ENCODE measurements at regions not wholly inside any gene's neighbourhood (a gene's known extent, or its start where the extent isn't known, plus 50 kb on each side); places are given as distances from the start of the nearest gene placed in this dataset.

DNA sequence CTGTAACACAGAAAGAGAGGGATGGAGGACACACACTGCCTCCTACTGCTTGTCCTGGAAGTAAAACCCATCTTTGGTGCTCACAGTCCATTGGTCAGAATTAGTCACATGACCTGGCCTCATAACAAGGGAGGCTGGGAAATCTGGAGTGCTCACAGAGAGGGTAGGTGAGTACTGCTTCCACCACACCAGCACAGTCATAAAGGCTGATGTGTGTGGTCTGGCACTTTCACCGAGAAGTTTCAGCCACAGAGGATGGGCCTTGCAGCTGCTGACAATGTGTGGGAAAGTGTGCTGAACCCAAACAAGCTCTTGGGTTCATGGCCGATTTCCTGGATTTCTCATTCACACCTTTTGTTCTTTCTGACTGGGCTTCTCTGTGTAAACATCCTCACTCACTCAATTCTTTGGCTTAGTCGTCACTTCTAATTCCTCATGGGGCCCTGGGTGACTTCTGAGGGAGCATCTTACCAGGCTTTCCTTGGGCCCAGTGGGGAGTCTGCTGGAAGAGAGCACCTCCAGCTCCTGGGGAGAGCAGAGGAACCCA lies 100.7 kb downstream of the ASB7 start:
- peak; percentile 34 for DNase-seq

DNA sequence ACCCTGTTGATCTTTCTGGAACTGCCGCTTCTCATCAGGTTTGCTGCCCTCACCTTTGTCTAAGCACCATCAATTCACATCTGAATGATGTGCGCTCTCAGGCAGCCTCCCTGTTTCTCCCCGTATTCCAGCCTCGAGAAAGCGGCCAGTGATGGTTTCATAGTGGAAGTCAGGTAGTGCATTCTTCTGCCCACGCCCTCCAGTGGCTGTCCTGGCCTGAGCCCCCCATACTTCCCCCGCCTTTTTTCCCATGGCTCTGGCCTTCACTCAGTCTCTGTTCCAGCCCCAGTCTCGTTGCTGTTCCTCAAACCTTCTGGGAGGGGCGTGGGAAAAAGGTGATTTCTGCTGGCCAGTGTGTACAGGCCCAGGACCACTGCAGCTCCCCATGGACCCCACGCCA lies 101.3 kb downstream of the ASB7 start:
- no peak for DNase-seq

DNA sequence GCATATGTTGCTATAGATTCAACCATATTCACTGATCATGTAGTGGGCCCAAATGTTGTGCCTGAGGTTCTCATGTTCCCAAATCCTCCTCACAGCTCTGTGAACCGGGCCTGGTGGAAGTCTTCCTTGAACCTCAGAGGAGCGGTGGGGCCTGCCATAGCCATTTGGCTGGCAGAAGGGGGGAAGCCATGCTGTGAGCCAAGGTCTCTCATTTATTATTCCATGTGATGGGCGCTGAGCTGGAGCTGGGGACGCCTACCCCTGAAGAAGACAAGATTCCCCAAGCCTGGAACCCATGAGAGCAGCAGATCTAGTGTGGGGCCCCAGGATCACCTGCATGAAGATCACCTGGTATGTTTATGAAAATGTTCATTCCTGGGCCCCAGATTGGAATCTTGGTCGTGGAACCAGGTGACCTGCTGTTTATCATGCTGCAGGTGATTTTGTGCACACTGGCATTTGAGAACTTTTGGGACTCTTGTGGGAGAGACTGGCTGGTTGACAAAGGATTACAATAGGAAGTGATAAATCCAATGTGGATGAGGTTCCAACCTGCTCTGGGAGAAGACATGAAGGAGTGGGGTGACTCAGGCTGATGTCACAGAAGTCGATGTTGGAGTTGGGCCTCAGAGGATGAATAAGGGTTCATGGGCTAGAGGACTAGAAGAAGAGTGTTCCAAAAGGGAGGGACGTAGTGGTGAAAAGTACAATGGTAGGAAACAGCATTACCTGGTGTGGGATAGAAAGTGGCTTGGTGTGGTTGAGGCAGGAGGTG lies 102.1 kb downstream of the ASB7 start:
- peak; percentile 87 for DNase-seq

DNA sequence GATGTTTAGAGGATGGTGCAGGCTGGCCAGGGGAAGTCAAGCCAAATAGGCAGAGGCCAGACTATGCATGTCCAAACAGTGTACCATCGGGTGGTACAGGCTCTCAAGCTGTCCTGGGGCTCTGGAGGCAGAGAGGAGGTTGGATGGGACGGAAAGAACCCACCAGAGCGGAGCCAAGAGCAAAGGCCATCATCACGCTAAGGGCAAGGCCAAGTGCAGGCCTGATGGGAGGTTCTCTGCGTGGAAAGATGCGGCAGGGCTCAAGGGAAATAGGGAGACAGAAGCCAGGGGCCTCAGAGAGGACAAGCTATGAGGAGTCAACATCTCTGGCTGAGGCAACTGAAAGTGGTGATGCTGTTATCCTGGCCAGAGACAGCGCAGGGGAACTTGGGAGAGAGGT lies 102.7 kb downstream of the ASB7 start:
- no peak for DNase-seq

DNA sequence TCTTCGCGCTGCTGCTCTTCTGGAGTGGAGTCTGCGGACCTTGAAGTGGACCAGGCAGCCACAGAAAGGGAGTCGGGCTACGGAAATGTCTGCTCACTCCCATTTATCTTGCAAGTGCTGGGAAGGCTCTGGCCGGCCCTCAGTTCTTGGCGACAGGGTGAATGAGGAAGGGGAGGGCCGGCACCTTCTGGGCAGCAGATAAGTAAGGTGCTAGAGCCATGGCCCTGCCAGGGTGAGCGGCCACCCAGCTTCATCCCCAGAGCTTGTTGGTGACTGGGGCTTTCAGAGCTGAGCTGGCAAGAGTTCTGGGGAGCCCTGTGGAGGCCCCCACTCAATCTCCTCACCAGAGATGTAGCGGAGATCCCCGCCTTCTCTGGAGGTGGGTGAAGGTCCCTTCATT lies 103.5 kb downstream of the ASB7 start:
- no peak for DNase-seq

DNA sequence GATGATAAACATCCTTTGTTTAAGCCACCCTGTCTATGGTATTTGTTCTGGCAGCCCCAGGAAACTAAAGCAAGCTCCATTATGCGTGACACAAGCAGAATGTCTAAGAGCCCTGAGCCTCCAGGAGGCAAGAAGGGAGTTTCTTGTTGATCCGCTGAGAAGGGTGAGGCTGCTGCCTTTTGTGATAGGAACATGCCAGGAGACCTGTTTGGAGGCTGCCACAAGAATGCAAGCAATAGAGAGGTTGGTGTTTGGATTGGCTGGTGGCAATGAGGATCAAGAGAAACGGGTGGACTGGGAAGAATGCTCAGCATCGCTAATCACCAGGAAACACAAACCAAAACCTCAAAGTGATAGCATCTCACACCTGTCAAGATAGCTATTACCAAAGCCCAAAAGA lies 104.8 kb downstream of the ASB7 start:
- peak; percentile 100 for DNase-seq

DNA sequence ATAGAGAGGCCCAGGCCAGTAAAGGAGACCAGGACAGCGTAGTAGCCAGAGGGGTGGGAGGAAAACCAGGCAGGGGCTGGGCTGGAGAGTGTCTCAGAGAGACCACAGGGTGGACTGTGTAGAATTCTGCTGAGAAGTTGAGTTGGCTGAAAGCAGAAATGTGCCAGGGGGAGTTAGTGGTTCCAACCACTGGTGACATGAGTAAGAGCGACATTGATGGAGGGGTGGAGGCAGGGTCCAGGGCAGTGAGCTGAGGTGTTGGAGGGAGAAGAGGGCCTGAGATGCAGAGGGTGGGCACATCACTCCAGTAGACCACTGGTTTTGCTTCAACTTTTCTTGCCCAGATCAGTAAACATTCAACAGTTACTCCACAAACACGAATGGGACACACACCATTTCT lies 106.5 kb downstream of the ASB7 start:
- DNase-seq, result no peak

DNA sequence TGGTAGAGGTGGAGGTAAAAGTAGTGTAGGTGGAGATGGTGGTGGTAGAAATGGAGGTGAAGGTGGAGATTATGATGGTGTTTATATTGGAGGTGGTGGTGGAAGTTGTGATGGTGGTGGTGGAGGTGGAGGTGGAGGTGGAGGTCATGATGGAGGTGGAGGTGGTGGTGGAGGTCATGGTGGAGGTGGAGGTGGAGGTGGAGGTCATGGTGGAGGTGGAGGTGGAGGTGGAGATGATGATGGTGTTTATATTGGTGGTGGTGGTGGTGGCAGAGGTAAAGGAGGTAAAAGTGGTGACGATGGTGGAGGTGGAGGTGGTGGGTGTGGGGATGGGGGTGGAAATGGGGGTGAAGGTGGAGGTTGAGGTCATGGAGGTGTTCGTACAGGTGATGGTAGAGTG lies 107.8 kb downstream of the ASB7 start:
- DNase-seq, result no peak

DNA sequence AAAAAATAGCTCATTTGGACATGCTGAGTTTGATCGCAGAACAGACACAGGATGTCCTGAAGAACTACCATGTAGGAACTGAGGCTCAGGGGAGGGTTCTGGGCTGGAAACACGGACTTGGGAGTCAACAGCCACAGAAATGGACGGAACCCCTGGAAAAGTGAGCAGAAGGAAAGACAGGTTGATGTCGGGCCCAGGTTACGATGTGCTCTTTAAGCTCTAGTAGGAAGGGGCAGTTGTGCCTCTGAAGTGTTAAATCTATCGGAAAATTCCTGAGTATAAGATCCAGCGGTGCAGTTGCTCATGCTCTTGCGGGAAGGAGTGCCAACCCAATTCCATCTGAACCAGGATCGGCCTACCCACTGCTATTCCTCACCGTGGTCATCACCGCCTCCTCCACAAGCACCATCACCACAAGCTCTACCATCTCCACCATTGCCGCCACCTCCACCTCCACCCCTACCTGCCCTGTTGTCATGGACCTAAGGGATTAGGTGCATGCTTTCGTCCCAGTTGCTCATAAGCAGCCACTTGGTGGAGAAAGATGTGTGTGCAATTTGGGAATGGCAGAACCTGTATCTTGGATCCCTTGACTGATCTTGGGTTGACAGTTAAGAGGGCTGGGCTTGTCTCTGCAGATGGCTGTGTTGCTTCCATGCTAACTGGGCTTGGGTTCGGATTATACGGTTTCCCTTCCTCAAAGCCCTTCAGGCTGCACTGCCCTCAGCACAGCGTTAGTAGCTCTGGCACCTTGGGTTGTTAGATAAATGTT lies 108.5 kb downstream of the ASB7 start:
- DNase-seq, result no peak

DNA sequence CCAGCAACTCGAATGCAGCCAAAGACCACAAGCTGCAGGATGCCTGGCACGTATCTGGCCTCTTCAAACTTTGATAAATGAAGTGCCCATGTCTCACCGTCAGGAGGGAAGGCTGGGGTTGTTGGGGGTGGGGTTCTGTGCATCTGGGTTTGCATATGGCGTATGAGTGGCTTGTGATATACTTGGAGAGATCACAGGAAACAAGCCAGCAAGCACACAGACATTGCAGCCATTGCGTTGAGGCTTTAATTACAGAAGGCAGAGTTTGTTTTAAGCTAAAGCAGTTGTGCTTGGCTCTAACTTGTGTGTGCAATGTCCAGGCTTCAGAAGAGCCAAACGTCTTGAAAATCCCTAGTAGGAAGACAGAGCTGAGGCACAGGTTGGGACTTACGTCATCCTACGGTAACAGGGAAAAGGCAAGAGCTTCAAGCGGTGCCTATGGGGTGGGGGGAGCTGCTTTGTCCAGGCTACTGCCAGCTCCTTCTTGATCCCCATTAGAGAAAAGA lies 109.2 kb downstream of the ASB7 start:
- DNase-seq, result peak; percentile 63

DNA sequence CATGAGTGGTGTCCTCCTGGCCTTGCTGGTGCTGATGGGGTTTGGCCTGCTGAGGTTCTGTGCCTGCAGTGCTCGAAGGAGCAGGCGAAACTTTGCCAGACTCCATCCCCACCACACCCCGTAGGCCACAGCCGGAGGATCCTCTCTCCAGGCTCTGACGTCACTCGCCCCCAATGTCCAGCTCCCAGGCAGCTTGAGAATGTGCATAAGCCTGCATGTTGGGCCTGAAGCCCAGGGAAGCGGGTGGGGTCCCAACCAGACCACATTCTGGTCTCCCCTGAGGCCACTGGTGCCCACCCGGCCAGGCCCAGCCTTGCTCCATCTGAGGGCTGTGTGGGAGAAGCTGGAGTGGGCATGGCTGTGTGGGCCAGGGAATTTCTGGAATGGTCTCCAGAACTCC lies 109.8 kb downstream of the ASB7 start:
- peak; percentile 96 for DNase-seq

DNA sequence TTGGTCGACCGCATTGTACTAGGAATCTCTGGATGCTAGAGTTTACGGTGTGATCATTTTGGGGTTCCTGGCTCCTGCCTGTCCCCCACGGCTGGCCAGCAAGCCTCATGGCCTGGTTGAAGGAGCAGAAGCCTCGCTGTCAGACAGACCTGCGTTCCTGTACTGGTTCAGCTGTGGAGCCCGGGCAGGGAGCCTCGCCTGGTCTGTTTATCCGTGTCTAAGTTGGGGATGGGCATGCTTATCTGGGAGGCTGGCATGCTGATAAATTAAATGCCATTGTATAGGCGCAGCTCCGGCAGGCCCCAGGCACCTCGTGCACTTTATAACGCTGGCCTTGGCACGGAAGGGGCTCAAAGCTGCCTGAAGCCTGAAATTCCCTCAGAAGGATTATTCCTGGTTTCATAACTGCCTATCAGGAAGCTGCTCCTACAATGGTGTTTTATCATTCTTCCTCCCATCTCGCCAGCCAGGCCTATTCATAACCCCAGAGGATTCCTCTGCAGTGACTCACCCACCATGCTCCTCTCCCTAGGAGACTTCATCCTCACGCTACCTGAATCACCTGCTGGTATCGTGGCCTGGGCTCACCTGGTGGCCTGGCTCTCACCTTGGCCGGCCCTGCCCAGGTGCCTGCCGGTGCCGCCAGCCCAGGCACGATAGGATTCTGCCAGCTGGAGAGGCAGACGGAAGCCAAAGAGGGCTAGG lies 110.9 kb downstream of the ASB7 start:
- DNase-seq, result peak; percentile 100

DNA sequence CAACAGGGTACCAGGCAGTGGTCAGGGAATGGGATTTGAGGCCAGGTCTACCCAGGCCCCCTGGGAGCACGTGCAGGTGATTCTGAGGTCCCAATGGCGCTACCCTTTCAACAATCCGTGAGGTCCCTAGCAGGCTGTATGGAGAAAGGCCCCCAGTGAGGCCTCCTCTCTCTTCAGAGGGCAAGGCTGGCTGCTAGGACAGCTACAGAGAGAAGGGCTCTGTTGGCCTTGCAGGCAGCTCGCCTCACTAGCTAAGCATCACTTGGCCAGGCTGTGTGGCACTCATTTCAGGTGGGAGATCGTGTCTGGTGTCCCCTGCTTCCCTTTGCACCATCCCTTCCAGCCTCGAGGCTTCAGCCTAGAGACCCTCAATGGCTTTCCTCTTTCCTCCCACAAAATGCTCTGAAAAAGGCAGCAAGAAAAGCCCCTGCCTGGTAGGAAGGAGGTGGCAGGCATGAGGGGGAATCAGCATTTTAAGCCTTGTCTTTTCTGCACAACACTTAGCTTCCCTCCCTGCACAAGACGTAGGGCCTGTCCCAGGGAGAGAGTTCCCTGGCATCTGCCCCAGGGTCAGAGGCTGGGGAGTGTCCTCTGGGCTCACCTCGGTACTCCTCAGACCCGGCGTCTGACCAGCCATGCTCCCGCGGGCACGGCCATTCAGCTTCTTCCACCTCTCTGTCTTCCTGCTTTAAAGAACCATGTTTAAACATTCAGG lies 111.8 kb downstream of the ASB7 start:
- no peak for DNase-seq

DNA sequence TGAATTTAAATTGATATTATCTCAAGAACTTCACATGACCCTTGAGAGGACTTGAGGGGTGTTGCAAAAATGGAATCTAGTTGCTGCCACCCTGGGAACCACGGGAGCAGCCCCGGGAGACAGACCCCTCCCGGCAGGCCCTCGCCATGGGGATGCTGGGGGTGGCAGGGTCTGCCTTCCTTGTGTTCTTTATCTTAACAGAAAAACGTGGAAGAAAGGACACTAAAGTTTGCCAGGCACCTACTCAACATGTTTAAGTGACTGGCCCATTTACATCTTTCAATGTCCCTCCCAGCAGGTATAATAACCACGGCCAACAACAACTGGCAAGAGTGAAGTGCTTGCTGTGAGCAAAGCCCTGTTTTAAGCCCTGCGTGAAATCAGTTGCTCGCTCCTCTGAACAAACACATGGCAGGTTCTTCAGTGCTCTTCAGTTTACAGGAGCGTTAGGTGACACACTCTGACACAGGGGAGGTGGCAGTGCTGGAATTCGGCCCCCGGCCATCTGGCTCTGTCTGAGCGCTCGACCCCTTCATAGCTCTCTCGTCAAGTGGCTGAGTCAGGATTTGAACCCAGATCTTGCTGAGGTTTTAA lies 112.5 kb downstream of the ASB7 start:
- DNase-seq, result no peak

DNA sequence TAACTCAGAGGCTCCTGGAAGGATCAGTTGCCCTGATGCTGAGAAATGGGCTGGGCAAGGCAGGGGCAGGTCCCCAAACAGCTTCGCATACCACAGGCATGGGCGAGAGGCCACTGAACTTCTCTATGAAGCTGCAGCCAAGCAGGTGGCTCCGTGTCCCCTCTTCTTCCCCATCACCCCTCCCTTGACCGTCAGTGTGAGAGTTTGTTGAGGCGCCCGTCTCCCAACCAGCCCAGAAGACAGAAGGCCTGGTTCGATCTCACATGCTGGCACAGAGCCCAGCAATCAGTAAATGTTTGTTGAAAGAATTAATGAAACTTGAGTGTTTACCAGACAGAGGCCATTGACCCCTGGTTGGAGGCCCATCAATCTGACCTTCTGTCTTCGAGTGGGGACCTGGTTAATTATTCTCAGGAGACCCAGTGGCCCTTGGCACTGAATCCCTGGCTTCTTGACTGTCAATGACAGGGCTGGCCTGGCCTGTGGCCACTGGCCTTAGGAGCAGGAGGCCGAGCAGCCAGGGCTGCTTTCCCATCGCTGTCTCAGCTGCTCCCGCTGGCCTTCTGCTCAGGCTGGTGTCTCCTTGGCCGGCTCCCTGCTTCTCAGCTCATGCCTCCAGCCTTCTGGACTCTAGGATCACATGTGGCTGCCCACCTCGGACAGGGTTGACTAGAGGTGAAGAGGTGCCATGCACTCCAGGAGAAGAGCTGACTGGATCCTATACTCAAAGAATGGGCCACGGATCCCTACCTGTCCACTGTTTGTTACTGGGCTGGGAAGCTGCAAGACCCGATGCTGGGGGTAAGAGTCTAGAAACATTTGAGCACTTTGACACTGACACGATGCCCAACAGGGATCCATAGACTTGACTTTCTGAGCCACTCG lies 113.4 kb downstream of the ASB7 start:
- no peak for DNase-seq

DNA sequence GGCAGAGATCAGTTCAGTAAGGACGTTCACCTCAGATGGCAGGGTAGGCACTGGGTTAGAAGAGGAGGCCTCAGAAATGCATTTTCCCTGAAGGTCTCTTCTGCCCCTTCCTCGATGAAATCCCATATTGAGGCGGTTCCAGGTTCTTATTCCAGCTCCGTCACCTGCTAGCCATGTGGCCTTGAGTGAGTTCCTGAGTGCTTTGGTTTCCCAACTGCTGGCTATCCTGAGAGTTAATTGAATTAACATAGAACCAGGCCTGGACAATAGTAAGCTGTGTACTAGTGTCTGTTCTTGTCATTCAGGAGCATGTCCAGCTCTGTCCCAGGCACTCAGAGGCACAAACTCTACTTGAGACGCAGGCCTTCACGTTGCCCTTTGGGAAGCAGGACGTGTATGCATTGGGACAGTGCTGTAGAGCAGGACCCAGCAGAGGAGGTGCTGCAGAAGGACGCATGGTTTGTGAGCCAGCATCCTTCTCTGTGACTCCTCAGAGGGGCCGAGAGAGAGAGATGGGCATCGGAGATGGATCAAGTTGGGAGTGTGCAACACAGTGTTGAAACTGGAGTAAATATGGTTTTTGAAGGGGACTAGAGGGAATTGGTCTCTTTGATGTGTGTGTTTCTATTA lies 114.2 kb downstream of the ASB7 start:
- no peak for DNase-seq

DNA sequence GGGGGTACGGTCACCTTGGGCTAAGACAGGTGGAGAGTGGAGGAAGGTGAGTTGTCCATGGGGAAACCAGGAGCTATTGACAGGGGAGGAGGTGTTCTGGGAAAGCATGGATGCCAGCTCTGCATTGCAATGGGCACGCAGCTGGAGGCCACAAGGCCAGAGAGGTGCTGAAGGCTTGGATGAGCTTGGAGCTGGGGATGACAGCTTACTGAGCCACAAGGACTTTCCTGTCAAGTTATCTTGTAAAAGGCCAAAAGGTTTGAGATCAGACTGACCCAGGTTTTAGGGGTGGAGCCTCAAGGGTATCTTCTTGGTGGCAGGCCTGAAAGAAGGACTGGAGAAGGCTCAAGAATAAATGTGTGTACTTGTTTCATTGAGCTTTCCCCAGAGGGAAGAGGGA lies 115.2 kb downstream of the ASB7 start:
- no peak for DNase-seq

DNA sequence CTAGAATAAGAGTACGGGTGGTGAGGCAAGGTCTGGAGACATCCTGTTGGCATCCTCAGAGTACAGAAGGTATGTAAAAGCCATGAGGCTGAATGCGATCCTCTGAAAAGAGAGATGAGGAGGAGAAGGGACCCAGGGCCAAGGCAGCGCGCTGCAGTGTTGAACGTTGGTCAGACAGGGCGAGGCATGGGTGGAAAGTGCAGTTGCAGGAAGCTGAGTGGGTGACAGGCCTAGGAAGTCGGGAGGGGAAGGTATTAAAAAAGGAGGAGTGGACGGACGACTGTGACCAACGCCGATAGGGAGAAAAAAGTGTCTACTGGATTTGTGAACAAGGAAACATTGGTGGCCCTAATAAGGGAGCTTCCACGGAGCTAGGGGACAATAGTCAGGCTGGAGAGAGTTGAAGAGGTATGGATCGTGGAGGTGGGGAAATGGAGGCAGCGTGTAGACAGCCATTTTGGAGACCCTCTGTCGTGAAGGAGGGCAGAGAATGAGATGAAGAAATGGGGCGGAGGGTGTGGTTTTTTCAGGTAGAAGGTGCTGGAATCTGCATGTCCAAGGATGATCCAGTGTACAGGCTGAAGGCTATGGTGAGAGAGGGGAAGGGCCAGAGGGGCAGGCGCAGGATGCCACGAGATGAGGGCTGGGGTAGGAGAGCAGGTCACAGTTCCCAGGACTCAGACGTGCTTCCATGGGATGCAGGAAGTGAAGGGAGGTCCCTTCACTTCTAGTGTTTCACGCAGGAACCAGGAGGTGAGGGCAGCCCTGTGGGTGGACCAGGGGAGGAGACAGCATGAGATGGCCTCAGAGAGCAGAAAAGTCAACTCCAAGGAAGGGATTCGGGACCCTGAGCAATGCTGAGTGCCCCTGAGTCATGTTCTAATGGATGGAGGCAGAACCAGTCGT lies 115.9 kb downstream of the ASB7 start:
- no peak for DNase-seq

DNA sequence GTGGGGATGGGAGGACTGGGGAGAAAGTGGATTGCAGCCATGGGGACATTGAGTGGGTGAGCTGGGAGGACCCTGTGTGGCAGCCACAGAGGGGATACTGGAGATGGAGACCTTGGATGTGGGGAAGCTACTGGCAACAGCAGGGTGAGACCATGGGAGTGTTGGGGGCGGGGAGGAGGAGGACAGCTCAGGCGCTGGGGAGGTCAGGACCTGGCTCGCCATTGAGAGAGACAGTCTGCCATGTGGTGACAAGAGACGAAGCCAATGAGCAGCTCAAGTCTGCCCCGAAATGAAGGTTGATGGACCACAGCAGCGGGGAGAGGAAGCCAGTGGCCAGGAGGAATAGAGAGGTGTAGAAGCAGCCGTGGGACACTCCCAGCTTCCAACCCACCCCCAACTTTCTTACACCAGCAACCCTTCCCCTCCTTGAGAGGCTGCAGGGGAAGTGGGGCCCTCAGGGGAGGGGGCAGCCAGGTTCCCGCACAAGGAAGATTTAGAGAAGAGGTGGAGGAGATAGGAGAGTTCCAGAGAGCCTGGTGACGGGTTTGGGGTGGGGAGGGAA lies 118.1 kb downstream of the ASB7 start:
- no peak for DNase-seq

All from NCI-H226 (cell line).